AG09319 (cell line): ENCODE measurements at regions not wholly inside any gene's neighbourhood (a gene's known extent, or its start where the extent isn't known, plus 50 kb on each side); places are given as distances from the start of the nearest gene placed in this dataset.

Experiments
- DNase-seq: peaks from one replicate; pipeline ENCODE4 v3.0.0-alpha.2; 2010; ENCODE audit warnings: low read depth; ENCODE audit errors: extremely low read depth
- TF ChIP-seq, protein P1 (sequence below): IDR thresholded peaks from 2 replicates; pipeline ENCODE4 v1.5.1; 2011; ENCODE audit warnings: low read depth, mild to moderate bottlenecking, inconsistent platforms, low read length, moderate library complexity

DNA sequence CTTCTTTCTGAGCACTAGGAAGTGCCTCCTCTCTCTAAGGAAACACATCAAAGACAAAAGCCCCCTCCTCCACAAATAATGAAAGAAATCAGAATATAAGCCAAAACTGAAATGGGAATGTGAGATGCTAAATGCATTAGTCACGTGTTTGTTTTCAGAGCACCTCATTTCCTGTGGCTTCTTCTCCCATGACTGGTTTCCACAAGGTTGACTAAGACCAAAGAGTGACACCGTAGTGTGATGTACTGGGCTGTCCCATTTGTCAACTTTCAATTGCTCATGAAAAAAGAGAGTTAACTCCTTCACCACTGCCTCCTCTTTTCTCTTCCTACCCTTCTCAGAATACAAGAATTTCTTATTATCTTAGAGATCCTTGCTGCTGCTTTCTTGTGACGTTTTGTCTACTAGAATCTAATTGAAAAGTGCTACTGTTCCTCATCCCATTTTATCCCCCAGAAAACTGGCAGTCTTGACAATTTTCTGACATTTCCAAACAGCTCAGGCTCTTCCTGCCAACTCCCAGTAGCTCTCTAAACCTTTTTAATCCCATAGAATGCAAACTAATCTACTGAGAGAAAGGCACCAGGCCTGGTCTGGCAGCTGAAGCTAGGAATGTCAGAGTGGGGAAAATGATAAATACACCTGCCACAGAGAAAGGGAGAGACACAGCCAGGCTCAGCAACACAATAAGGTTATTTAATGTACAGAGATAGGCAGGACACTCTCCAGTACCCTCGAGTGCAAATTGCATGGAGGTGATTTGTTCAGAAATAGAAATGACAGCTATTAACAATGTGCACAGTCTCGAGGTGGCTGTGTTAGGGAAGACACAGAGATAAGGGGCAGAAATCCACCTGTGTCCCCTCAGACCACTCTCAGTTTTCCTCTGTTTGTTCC lies 671.7 kb upstream of the NRSN1 start:
- no peak for DNase-seq
- TF ChIP-seq, protein P1, sequence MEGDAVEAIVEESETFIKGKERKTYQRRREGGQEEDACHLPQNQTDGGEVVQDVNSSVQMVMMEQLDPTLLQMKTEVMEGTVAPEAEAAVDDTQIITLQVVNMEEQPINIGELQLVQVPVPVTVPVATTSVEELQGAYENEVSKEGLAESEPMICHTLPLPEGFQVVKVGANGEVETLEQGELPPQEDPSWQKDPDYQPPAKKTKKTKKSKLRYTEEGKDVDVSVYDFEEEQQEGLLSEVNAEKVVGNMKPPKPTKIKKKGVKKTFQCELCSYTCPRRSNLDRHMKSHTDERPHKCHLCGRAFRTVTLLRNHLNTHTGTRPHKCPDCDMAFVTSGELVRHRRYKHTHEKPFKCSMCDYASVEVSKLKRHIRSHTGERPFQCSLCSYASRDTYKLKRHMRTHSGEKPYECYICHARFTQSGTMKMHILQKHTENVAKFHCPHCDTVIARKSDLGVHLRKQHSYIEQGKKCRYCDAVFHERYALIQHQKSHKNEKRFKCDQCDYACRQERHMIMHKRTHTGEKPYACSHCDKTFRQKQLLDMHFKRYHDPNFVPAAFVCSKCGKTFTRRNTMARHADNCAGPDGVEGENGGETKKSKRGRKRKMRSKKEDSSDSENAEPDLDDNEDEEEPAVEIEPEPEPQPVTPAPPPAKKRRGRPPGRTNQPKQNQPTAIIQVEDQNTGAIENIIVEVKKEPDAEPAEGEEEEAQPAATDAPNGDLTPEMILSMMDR = no peak

DNA sequence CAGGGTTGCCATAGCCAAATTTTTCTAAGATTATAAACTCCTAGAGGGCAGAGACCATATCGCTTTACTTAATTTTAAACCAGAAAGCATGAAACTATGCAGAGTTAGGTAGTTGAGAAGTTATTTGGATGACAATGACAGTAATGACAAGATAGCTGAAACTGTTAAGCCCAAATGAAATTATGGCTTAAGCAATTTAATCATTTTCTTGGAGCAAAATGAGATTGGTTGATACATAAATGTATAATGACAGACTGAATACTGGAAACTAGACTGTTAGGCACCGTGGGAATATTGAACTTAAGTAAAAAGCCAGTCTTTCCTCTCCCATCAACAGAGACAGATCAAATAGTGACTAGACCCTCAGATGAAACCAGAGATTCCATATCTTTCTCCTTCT lies 670.3 kb upstream of the NRSN1 start:
- TF ChIP-seq, protein P1 = no peak
- DNase-seq = no peak

DNA sequence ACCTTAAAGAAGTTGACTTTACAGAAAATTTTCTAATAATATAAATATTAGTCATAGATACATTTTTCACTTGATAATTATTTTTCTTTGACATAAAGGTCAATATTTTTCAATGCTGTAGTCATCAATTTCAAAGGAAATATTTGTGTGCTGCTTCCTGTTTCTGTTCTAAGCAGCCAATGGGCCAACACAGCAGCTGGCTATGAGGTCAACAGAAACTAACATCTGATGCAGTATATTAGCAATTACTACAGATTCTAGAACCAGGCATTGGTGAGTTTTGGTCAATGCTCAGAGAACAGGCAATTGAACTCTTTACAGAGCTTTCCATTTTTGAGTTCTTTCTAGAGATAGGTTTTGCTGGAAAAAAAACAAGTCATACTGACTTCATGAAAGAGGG lies 669.6 kb upstream of the NRSN1 start:
- TF ChIP-seq, protein P1 = no peak
- no peak for DNase-seq

DNA sequence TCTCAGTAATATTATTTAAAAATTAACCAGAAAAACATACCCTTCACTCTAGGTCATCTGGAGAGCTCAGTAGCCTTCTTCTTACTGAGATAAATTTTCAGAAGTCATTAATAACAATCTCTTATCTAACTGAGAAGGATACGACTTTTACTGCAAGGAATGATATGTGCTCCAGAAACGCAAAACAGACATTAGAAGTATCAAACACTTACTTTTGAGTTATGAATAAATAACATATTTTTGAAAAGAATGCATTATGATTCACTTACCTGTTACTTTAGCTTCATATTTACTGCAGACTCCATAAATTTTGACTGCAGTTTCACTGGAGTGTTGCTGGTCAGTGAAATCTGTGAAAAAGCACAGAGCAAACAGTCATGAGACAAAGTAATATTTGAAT lies 668.7 kb upstream of the NRSN1 start:
- DNase-seq = no peak

DNA sequence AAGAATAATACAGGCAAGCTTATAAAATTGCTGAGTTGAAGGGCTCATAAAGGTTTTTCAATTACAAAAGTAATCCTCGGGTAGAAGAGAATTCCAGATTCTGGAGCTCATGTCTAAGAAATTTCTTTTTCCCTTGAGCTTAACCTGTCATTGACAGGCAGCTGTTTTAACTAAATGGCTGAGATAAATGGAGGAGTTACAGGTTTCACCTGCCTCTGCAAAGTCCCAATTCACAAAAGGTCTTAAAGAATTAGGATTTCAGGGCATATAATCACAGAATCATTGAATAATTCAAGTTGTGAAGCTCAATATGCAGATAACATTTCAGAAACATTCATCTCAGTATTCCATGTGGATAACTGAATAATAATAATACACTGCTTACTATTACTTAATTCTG lies 660.1 kb upstream of the NRSN1 start:
- TF ChIP-seq, protein P1 = no peak
- DNase-seq = no peak

More for the DNA sequence above, 668.7 kb upstream of the NRSN1 start:
- TF ChIP-seq, protein P1 = no peak

DNA sequence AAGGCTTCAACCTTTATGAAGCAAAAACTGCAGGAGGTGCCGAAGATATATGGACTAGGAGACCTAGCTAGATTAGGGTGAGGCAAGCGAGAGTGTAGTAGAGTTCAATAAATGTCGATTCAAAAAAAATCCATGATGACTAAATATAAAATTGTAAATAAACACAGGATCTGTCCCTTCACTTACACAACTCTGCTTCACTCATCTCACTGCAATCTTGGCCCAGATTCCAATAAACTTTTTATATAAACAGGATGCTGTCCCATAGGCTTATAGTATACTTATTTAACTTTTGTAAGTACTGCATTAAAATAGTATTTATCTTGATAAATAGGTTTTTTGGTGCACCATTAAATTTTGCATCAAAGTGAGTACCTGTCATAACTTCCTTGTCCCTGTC lies 648.4 kb upstream of the NRSN1 start:
- DNase-seq = no peak
- TF ChIP-seq, protein P1 = no peak

DNA sequence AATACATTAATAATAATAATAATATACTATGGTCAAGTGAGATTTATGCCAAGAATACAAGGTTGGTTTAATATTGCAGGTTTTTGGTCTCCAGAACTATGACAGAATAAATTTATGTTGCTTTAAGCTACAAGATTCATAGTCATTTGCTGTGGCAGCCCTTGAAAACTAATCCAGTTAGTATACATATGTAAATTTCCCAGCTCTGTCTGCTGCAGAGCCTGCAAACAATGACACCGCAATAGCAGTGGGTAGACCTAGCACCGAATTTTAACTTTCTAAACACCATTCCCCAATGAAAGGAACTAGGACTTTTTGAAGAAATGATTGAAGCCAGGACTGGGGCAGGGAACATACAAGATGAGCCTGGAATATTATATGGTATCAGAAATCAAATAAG lies 647.7 kb upstream of the NRSN1 start:
- TF ChIP-seq, protein P1 = no peak
- no peak for DNase-seq
